HG02588 (cell line): ENCODE measurements at regions not wholly inside any gene's neighbourhood (a gene's known extent, or its start where the extent isn't known, plus 50 kb on each side); places are given as distances from the start of the nearest gene placed in this dataset.
"Not testable (repeated sequence)": the region's sequence is repeated elsewhere in the genome, so short reads cannot be mapped to it uniquely, and the experiment has no call there.

Source experiments
- ATAC-seq: cut with Tn5 transposase; IDR thresholded peaks from one replicate; pipeline ENCODE4 v1.9.1; 2021; ENCODE audit warnings: mild to moderate bottlenecking, moderate library complexity; ENCODE audit not compliant: unreplicated experiment

DNA sequence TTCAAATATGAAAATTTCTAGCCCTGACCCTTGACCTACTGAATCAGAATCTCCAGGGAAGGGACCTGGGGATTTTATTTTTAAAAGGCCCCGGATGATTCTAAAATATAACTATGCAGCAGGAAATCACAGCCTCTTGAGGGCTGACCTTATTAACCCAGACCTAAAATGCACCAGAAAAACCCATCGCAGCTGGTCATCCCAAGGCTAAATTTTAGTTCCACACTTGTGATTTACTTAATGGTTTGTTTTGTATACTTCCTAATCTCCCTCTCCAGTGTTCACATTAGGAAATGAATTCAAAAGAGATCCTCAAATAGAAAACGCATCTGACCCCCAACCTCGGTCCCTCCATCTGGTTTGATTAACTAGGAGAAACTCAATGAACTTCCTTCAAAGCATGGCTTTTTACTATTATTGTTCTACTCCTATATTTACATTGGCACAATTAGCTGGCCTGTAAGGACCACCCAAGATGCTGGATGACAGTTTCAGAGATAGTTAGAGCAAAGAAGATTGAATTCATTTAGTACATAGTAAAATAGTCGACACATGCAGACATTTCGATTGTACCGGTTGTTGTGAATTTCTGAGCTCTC, 147.8 kb upstream of the MED14 start:
- no peak for ATAC-seq

DNA sequence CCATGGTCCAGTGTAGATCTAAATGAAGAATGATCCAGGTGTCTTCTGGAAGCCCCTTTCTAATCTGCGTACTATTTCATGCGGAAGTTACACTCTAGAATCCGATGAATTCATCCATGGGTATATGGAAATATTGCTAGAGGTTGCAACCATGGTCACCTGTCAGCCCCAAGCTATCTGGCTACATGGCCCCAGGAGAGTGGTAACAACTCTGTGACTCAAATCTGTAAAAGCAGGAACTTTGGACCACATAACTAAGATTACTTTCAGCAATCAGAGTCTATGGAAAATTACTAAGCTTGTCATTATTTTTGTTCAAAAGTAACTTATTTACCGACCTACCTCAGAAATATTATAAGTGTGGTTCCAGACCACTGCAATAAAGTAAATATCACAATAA, 150.6 kb upstream of the MED14 start:
- no peak for ATAC-seq

DNA sequence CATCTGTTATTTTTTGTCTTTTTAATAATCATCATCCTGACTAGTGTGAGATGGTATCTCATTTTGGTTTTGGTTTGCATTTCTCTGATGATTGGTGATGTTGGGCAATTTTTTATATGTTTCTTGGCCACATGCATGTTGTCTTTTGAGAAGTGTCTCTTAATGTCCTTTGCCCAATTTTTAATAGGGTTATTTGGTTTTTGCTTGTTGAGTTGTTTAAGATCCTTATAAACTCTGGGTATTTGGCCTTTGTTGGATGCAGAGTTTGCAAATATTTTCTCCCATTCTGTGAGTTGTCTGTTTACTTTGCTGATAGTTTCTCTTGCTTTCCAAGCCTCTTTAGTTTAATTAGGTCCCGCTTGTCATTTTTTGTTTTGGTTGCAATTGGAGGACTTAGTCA, 152.1 kb upstream of the MED14 start:
- no peak for ATAC-seq

- no peak for ATAC-seq
Measured at GRCh38 chrX:40891798-40892197, 156.5 kb upstream of the MED14 start.

- no peak for ATAC-seq
Measured at GRCh38 chrX:40893251-40893910, 158.0 kb upstream of the MED14 start.

GRCh38 chrX:40895246-40895645, 159.9 kb upstream of the MED14 start:
- ATAC-seq: no peak

- no peak for ATAC-seq
Measured at GRCh38 chrX:40897718-40898270, 162.5 kb upstream of the MED14 start.

- ATAC-seq: not testable (repeated sequence)
Measured at GRCh38 chrX:40904739-40905138, 169.4 kb upstream of the MED14 start.

DNA sequence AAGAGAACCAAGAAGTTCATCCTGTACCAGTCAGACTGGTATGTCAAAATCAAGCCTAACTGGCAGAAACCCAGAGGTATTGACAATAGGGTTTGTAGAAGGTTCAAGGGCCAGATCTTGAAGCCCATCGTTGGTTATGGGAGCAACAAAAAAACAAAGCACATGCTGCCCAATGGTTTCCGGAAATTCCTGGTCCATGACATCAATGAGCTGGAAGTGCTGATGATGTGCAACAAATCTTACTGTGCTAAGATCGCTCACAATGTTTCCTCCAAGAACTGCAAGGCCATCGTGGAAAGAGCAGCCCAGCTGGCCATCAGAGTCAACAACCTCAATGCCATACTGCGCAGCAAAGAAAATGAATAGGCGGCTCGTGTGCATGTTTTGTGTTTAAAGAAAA, 172.7 kb upstream of the MED14 start:
- ATAC-seq: no peak

DNA sequence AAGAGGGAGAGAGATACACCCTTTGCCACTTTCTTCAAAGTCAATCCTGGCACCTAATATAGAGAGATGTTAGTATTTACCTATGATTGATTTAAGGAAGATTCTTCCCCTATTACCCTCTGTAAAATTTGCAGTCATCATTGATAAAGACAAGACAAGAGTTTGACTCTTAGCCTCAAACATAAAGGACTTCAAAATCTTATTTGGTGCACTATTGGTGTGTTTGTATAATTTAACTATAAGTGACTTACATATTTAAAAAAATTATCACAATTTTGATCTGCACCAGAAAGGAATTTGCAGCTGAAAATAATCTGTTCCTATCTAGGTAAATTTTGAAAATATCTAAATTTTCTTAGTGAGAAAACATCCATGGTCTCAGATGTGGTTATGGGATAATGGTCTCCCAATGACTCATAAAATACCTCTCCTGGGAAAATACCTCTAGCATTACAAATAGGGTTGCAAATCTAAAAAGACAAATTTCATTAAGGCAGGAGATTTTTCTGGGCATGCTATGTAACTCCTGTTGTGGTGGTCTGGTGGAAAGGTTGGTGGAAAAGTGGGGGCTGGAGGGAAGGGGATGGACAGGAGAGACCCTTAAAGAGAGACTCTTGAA, 173.6 kb upstream of the MED14 start:
- ATAC-seq: no peak

GRCh38 chrX:40912166-40912565, 173.1 kb upstream of the USP9X start:
- no peak for ATAC-seq

DNA sequence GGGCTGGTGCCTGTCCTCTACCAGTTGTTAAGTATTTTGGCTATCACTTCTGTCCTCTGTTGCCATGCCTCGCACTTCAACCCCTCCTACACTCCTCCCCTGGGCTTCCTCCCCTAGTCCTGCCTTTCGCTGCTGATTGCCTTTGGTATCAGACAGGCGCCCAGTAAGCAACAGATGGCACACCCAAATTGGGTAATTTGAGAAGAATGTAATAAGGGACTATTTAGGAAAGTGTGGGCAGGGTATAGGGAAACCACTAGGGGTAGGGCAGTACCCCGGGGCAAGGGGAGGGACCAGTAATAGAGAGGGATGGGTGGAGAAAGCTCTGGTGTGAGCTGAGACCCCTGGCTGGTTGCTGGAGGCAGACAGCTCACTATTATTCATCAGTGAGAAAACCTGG, 172.7 kb upstream of the USP9X start:
- no peak for ATAC-seq

GRCh38 chrX:40920351-40920750, 164.9 kb upstream of the USP9X start:
- ATAC-seq: no peak

GRCh38 chrX:40922307-40922706, 162.9 kb upstream of the USP9X start:
- no peak for ATAC-seq

DNA sequence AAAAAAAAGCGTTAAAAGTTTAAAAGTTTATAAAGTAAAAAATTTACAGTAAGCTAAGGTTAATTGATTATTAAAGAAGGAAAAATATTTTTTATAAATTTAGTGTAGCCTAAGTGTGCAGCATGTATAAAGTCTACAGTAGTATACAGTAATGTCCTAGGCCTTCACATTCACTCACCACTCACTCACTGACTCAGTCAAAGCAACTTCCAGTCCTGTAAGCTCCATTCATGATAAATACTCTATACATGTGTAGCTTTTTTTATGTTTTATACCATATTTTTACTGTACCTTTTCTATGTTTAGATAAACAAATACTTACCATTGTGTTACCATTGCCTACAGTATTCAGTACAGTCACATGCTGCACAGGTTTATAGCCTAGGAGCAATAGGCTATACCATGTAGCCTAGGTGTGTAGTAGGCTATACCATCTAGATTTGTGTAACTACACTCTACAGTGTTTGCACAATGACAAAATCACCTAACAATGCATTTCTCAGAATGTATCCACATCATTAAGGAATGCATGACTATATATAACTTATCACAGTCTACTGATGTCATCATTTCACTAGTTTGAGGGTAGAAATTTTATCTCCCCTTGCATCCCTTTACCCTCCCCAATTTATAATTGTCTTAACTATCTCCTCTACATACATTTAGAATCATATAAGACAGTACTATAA, 158.4 kb upstream of the USP9X start:
- not testable (repeated sequence) for ATAC-seq

- ATAC-seq: no peak
Measured at GRCh38 chrX:40928076-40928475, 157.2 kb upstream of the USP9X start.

DNA sequence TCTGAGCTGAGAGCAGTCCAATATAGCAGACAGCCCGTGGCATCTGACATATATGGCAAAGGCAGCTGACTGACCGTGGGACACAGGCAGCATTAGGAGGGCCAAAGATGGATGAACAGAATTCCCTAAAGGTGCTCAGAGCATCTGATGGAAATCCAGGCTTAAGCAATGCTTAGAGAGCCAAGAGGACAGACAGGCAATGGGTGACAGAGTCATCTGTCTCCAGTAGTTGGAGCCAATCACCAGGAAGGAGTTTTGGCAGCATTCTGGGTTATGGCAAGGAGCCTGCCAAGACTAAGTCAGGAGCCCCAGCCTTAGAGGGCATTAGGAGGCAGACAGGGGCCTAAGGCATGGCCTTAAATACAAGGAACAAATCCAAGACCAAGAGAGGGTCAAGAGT, 153.3 kb upstream of the USP9X start:
- no peak for ATAC-seq

- ATAC-seq: no peak
Measured at GRCh38 chrX:40933132-40933705, 152.0 kb upstream of the USP9X start.

- no peak for ATAC-seq
Measured at GRCh38 chrX:40933706-40934425, 151.4 kb upstream of the USP9X start.

GRCh38 chrX:40936827-40937226, 148.4 kb upstream of the USP9X start:
- no peak for ATAC-seq

GRCh38 chrX:40938423-40938822, 146.8 kb upstream of the USP9X start:
- ATAC-seq: no peak
